Lower leg skin (tissue), 3 donors: ENCODE measurements at regions not wholly inside any gene's neighbourhood (a gene's known extent, or its start where the extent isn't known, plus 50 kb on each side); places are given as distances from the start of the nearest gene placed in this dataset.

ENCODE experiments used
- CTCF ChIP-seq, 3 donors: fragments of 450-650 bp; IDR thresholded peaks; one replicate each; pipeline ENCODE4 v1.5.1; 2016; ENCODE audit warnings: antibody characterized with exemption in 3 of 3, mild to moderate bottlenecking in 3 of 3, moderate library complexity in 2 of 3
- POLR2A ChIP-seq, 2 donors: fragments of 450-650 bp; IDR thresholded peaks; one replicate each; pipeline ENCODE4 v1.6.1; 2016 to 2017; ENCODE audit warnings: antibody characterized with exemption in 2 of 2, mild to moderate bottlenecking in 1 of 2, moderate library complexity in 1 of 2

- TF ChIP-seq CTCF (IDR thresholded peaks at IDR 0.05) (no peak), POLR2A (IDR thresholded peaks at IDR 0.05) (no peak)
Observed at GRCh38 chr11:116517584-116517983, 255.2 kb downstream of the BUD13 start.
